IPS-18c (cell line): ENCODE measurements at regions not wholly inside any gene's neighbourhood (a gene's known extent, or its start where the extent isn't known, plus 50 kb on each side); places are given as distances from the start of the nearest gene placed in this dataset.

Source experiments
- H3K4me3 ChIP-seq: 2 replicates; pipeline ENCODE4 v1.7.0; 2013; ENCODE audit warnings: low read depth, mild to moderate bottlenecking, low read length, moderate library complexity; ENCODE audit not compliant: insufficient read depth
- H3K9me3 ChIP-seq: one replicate; pipeline ENCODE4 v1.6.1; 2013; ENCODE audit warnings: mild to moderate bottlenecking, low read length, moderate library complexity; ENCODE audit not compliant: control insufficient read depth, insufficient read depth

GRCh38 chr4:187184508-187184907, 460.9 kb upstream of the FAT1 start:
- Histone ChIP-seq H3K9me3 (no peaks in the 10 kb centered on the region), H3K4me3 (no peak overlapping the region)

GRCh38 chr4:187188118-187188517, 464.5 kb upstream of the FAT1 start:
- no peak overlapping the region for H3K4me3 ChIP-seq
- no peaks in the 10 kb centered on the region for H3K9me3 ChIP-seq

GRCh38 chr4:187188741-187189140, 465.1 kb upstream of the FAT1 start:
- Histone ChIP-seq H3K4me3 (no peak overlapping the region), H3K9me3 (no peaks in the 10 kb centered on the region)

- Histone ChIP-seq H3K4me3 (no peak overlapping the region), H3K9me3 (peaks cover 2% of the 10 kb centered on the region)
Observed at GRCh38 chr4:187190390-187190789, 466.7 kb upstream of the FAT1 start.

GRCh38 chr4:187191676-187192075, 468.0 kb upstream of the FAT1 start:
- Histone ChIP-seq H3K4me3 (no peak overlapping the region), H3K9me3 (peaks cover 2% of the 10 kb centered on the region)

GRCh38 chr4:187192266-187192665, 468.6 kb upstream of the FAT1 start:
- Histone ChIP-seq H3K9me3 (peaks cover 2% of the 10 kb centered on the region), H3K4me3 (no peak overlapping the region)

- H3K9me3 ChIP-seq, result peaks cover 2% of the 10 kb centered on the region
Observed at GRCh38 chr4:187193141-187193540, 469.5 kb upstream of the FAT1 start.

GRCh38 chr4:187204389-187204918, 480.8 kb upstream of the FAT1 start:
- H3K4me3 ChIP-seq, result no peak overlapping the region
- no peaks in the 10 kb centered on the region for H3K9me3 ChIP-seq

More at GRCh38 chr4:187193141-187193540, 469.5 kb upstream of the FAT1 start:
- H3K4me3 ChIP-seq, result no peak overlapping the region

GRCh38 chr4:187207931-187208330, 484.3 kb upstream of the FAT1 start:
- no peak overlapping the region for H3K4me3 ChIP-seq
- H3K9me3 ChIP-seq, result peaks cover 2% of the 10 kb centered on the region

GRCh38 chr4:187208651-187209050, 485.0 kb upstream of the FAT1 start:
- Histone ChIP-seq H3K4me3 (no peak overlapping the region), H3K9me3 (peaks cover 2% of the 10 kb centered on the region)

GRCh38 chr4:187209921-187210613, 486.4 kb upstream of the FAT1 start:
- no peak overlapping the region for H3K4me3 ChIP-seq
- peaks cover 2% of the 10 kb centered on the region for H3K9me3 ChIP-seq

GRCh38 chr4:187212446-187213080, 488.9 kb upstream of the FAT1 start:
- peaks cover 2% of the 10 kb centered on the region for H3K9me3 ChIP-seq
- H3K4me3 ChIP-seq, result no peak overlapping the region

GRCh38 chr4:187215438-187215837, 491.8 kb upstream of the FAT1 start:
- Histone ChIP-seq H3K9me3 (peaks cover 2% of the 10 kb centered on the region), H3K4me3 (no peak overlapping the region)

GRCh38 chr4:187218705-187219245, 495.1 kb upstream of the FAT1 start:
- Histone ChIP-seq H3K4me3 (no peak overlapping the region), H3K9me3 (no peaks in the 10 kb centered on the region)

GRCh38 chr4:187224560-187224959, 500.9 kb upstream of the FAT1 start:
- no peaks in the 10 kb centered on the region for H3K9me3 ChIP-seq
- H3K4me3 ChIP-seq, result no peak overlapping the region

GRCh38 chr4:187227907-187228704, 504.4 kb upstream of the FAT1 start:
- Histone ChIP-seq H3K9me3 (no peaks in the 10 kb centered on the region), H3K4me3 (no peak overlapping the region)

- H3K9me3 ChIP-seq, result no peaks in the 10 kb centered on the region
Observed at GRCh38 chr4:187232196-187232595, 508.5 kb upstream of the FAT1 start.

More at GRCh38 chr4:187232196-187232595, 508.5 kb upstream of the FAT1 start:
- H3K4me3 ChIP-seq, result no peak overlapping the region
